Tibial nerve (tissue), 3 donors: ENCODE measurements at regions not wholly inside any gene's neighbourhood (a gene's known extent, or its start where the extent isn't known, plus 50 kb on each side); places are given as distances from the start of the nearest gene placed in this dataset.

ENCODE experiments used
- POLR2A ChIP-seq, 2 donors: fragments of 450-650 bp; IDR thresholded peaks; one replicate each; pipeline ENCODE4 v1.6.1; 2017; ENCODE audit warnings: antibody characterized with exemption in 2 of 2, mild to moderate bottlenecking in 2 of 2, moderate library complexity in 2 of 2
- TF ChIP-seq, protein P1 (sequence below), 5 experiments: fragments of 200-600 bp in 3 of 5; fragments of 450-650 bp in 2 of 5; sonication (generic) in 3 of 5; IDR thresholded peaks; one replicate each; pipeline ENCODE4 v1.5.1; 2016 to 2019; ENCODE audit warnings: antibody characterized with exemption in 5 of 5, mild to moderate bottlenecking in 3 of 5, moderate library complexity in 2 of 5

DNA sequence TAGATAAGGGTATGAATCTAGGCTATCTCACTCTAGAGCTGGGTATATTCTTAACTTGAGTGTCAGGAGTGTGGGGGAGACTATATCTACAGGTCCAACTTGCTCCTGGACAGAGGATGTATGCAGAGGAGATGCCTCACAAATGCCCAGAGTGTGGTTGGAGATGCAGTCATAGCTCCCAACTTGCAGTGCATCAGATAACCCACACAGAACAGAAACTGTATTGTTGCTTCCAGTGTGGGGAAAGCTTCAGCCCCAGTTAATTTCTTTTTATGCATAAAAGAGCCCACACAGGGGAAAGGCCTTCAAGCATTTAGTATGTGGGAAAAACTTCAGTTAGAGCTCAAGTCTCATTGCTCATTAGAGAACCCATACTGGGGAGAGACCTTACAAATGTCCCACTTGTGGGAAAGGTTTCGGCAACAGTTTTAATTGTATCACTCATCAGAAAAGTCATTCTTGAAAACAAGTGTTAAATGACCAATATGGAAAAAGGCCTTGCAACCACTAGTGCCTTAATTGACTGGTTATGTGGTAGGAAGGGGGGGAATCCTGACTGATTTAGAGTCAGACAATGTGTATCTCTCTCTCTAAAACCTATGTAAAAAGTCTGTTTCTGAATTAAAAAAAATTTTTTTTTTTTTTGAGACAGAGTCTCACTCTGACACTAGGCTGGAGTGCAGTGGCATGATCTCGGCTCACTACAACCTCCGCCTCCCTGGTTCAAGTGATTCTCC, 67.9 kb downstream of the EBNA1BP2 start:
- TF ChIP-seq, protein P1, sequence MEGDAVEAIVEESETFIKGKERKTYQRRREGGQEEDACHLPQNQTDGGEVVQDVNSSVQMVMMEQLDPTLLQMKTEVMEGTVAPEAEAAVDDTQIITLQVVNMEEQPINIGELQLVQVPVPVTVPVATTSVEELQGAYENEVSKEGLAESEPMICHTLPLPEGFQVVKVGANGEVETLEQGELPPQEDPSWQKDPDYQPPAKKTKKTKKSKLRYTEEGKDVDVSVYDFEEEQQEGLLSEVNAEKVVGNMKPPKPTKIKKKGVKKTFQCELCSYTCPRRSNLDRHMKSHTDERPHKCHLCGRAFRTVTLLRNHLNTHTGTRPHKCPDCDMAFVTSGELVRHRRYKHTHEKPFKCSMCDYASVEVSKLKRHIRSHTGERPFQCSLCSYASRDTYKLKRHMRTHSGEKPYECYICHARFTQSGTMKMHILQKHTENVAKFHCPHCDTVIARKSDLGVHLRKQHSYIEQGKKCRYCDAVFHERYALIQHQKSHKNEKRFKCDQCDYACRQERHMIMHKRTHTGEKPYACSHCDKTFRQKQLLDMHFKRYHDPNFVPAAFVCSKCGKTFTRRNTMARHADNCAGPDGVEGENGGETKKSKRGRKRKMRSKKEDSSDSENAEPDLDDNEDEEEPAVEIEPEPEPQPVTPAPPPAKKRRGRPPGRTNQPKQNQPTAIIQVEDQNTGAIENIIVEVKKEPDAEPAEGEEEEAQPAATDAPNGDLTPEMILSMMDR (IDR thresholded peaks at IDR 0.05): no peak
- no peak for TF ChIP-seq POLR2A (IDR thresholded peaks at IDR 0.05)
